HS-5 (cell line): ENCODE measurements at regions not wholly inside any gene's neighbourhood (a gene's known extent, or its start where the extent isn't known, plus 50 kb on each side); places are given as distances from the start of the nearest gene placed in this dataset.
"Not testable (repeated sequence)": the region's sequence is repeated elsewhere in the genome, so short reads cannot be mapped to it uniquely, and the experiment has no call there.

ENCODE experiments used
- DNase-seq: peaks from one replicate; pipeline ENCODE4 v3.0.0-alpha.2; 2012; ENCODE audit warnings: low read depth

GRCh38 chr2:49677227-49677626 lies 522.9 kb upstream of the FSHR start:
- no peak for DNase-seq

GRCh38 chr2:49664827-49665226 lies 510.5 kb upstream of the FSHR start:
- DNase-seq = no peak

- DNase-seq = no peak
Observed at GRCh38 chr2:49661809-49662208, 507.5 kb upstream of the FSHR start.

- no peak for DNase-seq
Observed at GRCh38 chr2:49656853-49657252, 502.5 kb upstream of the FSHR start.

GRCh38 chr2:49643149-49643548 lies 488.8 kb upstream of the FSHR start:
- no peak for DNase-seq

- no peak for DNase-seq
Observed at GRCh38 chr2:49640630-49641029, 486.3 kb upstream of the FSHR start.

- no peak for DNase-seq
Observed at GRCh38 chr2:49621016-49621415, 466.7 kb upstream of the FSHR start.

- DNase-seq = no peak
Observed at GRCh38 chr2:49619804-49620203, 465.5 kb upstream of the FSHR start.

GRCh38 chr2:49618491-49618890 lies 464.2 kb upstream of the FSHR start:
- DNase-seq = no peak

- peak; percentile 23 for DNase-seq
Observed at GRCh38 chr2:49616800-49617199, 462.5 kb upstream of the FSHR start.

- not testable (repeated sequence) for DNase-seq
Observed at GRCh38 chr2:49611796-49612195, 457.5 kb upstream of the FSHR start.

GRCh38 chr2:49600524-49600923 lies 446.2 kb upstream of the FSHR start:
- no peak for DNase-seq

GRCh38 chr2:49598231-49598630 lies 443.9 kb upstream of the FSHR start:
- no peak for DNase-seq

GRCh38 chr2:49585921-49586320 lies 431.6 kb upstream of the FSHR start:
- DNase-seq = no peak

- no peak for DNase-seq
Observed at GRCh38 chr2:49582946-49583345, 428.6 kb upstream of the FSHR start.

GRCh38 chr2:49577041-49577440 lies 422.7 kb upstream of the FSHR start:
- DNase-seq = no peak

GRCh38 chr2:49569176-49569575 lies 414.9 kb upstream of the FSHR start:
- peak; percentile 9 for DNase-seq

GRCh38 chr2:49567811-49568600 lies 413.7 kb upstream of the FSHR start:
- DNase-seq = no peak

GRCh38 chr2:49567021-49567420 lies 412.7 kb upstream of the FSHR start:
- DNase-seq = no peak

- DNase-seq = no peak
Observed at GRCh38 chr2:49553658-49554057, 399.3 kb upstream of the FSHR start.

GRCh38 chr2:49532702-49533101 lies 378.4 kb upstream of the FSHR start:
- no peak for DNase-seq

- DNase-seq = no peak
Observed at GRCh38 chr2:49515996-49516782, 361.9 kb upstream of the FSHR start.

- no peak for DNase-seq
Observed at GRCh38 chr2:49514201-49514600, 359.9 kb upstream of the FSHR start.
